Mucosa of descending colon (tissue), 3 donors: ENCODE measurements at regions not wholly inside any gene's neighbourhood (a gene's known extent, or its start where the extent isn't known, plus 50 kb on each side); places are given as distances from the start of the nearest gene placed in this dataset.
"Not testable (repeated sequence)": the region's sequence is repeated elsewhere in the genome, so short reads cannot be mapped to it uniquely, and the experiment has no call there.

Experiments
- ATAC-seq: fragments of 200-7000 bp; cut with Tn5 transposase; one replicate; pipeline ENCODE4 v1.9.1; 2020; ENCODE audit warnings: mild to moderate bottlenecking, moderate library complexity
- DNase-seq, 3 donors: peaks; one replicate each; pipeline ENCODE4 v3.0.0-alpha.2; 2020
- H3K36me3 ChIP-seq: fragments of 200-600 bp; one replicate; pipeline ENCODE4 v1.8.0; 2021; ENCODE audit warnings: low read depth, mild to moderate bottlenecking
- H3K4me1 ChIP-seq: fragments of 200-600 bp; one replicate; pipeline ENCODE4 v1.8.0; 2021; ENCODE audit warnings: low read depth, mild to moderate bottlenecking
- H3K4me3 ChIP-seq: fragments of 200-600 bp; one replicate; pipeline ENCODE4 v1.8.0; 2021; ENCODE audit warnings: mild to moderate bottlenecking
- H3K9me3 ChIP-seq: fragments of 200-600 bp; one replicate; pipeline ENCODE4 v1.8.0; 2021; ENCODE audit warnings: mild to moderate bottlenecking
- intact Hi-C, 2 donors: fragments of 100-400 bp; cut with DNase I in 1 of 2; cut with micrococcal nuclease in 1 of 2; formaldehyde crosslinking; loops; one replicate each; pipeline versions ENCODE4 v1.11.0 to v1.11.1; 2022; cut with DNase I, micrococcal nuclease
- TF ChIP-seq, protein P1 (sequence below): fragments of 200-600 bp; IDR thresholded peaks from one replicate; pipeline ENCODE4 v1.8.0; 2022; ENCODE audit warnings: antibody characterized with exemption, mild to moderate bottlenecking
- donor health status: DM: no; HTN: no; CAD: no; lungs with moderate emphysema.
- donor health status: DM: no; HTN: no; CAD: no.
- donor health status: DM: no; HTN: yes; CAD: no.

DNA sequence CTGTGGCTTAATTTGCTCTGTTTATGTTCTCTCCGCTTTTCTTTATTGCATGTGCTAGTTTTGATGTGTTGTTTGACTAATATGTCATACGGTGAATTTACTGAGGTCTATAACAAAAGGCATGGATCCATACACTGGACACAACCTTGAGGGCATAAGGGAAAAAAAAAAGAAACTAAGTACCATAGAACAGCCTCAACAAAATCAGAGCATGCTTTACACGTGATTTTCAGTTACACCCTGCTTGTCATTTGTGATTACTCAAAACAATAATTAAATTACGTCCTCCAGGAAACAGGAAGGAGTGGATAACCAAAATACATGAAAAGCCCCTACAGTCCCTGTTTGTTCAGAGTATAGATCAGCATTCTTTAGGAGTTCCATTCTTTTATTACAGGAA, 150.5 kb downstream of the CRPPA start:
- DNase-seq (no peak), ATAC-seq (no peak)
- Histone ChIP-seq H3K9me3 (no peaks in the 10 kb centered on the region), H3K36me3 (no peaks in the 10 kb centered on the region), H3K4me3 (no peak overlapping the region), H3K4me1 (no peaks in the 10 kb centered on the region)
- intact Hi-C loops, result no loop called here
- TF ChIP-seq, protein P1, sequence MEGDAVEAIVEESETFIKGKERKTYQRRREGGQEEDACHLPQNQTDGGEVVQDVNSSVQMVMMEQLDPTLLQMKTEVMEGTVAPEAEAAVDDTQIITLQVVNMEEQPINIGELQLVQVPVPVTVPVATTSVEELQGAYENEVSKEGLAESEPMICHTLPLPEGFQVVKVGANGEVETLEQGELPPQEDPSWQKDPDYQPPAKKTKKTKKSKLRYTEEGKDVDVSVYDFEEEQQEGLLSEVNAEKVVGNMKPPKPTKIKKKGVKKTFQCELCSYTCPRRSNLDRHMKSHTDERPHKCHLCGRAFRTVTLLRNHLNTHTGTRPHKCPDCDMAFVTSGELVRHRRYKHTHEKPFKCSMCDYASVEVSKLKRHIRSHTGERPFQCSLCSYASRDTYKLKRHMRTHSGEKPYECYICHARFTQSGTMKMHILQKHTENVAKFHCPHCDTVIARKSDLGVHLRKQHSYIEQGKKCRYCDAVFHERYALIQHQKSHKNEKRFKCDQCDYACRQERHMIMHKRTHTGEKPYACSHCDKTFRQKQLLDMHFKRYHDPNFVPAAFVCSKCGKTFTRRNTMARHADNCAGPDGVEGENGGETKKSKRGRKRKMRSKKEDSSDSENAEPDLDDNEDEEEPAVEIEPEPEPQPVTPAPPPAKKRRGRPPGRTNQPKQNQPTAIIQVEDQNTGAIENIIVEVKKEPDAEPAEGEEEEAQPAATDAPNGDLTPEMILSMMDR, result no peak

DNA sequence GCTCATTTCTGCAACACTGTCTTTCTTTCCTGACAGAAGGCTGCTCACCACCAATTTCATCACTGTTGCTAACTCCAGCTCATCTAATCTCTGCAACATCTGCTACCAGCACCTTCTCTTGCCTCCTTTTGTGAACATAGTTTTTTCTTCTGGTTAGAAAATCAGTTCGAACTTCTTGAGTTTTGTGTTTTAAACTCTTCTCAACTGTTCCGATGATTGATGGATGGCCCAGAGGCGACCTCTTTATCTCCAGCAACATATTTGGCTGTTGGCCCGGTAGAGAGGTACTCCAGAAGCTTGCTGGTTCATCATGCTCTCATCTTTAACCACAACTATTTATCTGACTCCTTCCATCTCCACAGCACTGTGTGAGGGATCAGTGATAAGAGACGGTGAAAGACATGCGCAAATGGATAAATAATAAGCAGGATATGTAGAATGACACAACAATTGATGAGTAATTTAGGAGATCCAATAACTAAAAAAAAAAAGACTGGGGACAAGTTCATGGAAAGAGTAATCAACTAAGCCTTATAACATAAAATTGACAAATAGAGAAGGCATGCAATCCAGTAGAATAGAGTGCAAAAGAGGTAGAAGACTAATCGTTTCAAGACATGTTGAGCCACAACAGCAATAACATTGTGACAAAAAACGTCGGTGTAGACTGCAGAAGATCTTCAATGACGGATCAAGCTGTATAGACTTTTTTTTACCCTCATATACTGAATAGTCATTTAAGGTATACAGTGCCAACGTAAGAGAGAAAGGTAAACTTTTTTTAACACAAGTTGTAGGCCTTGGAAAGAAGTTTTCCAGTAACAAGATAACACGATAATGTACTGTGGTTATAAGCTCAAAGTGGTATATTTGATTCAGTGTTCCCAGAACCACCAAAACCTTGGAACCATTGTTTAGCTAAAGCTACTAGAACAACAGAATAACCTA, 152.2 kb downstream of the CRPPA start:
- H3K4me1 ChIP-seq, result no peaks in the 10 kb centered on the region
- no peaks in the 10 kb centered on the region for H3K36me3 ChIP-seq
- TF ChIP-seq, protein P1, result no peak
- ATAC-seq (no peak), DNase-seq (no peak)
- intact Hi-C loops, result no loop called here
- H3K9me3 ChIP-seq, result no peaks in the 10 kb centered on the region
- no peak overlapping the region for H3K4me3 ChIP-seq

DNA sequence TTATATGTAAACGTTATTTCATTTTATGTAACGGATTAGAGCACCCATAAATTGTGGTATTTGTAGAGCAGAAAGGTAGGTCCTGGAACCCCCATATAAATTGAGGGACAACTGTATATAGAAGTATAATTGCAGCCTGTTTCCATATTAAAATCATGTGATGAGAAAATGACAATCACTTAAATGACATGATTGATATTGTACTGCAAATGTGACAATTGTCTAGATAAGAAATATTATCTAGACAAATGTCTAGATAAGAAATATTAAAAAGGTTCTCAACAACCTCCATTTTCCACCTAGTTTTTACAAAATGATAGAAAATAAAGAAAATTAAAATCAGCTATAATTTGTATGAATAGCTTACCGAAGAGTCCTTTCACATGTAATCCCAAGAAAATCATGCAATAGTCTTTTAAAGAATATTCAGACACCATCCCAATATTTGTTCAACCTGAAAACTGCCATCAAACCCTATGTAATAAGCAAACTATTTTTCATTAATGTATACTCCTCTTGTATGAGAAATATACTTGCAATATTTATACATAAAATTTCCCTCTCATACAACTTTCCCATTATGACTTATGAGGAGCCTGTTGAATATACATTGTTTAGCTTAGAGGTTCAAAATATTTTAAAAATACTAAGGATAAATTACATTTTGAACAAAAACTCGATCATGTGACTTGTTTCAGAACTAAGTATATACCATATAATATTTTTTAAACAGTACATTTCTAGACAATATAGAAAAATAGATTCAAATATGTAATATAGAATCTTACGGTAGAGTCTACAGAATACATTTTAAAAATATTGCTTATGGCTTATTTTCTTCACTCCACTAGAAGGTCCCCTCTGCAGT, 153.2 kb downstream of the CRPPA start:
- TF ChIP-seq, protein P1, result no peak
- Histone ChIP-seq H3K36me3 (no peaks in the 10 kb centered on the region), H3K9me3 (no peaks in the 10 kb centered on the region), H3K4me3 (no peak overlapping the region), H3K4me1 (no peaks in the 10 kb centered on the region)
- intact Hi-C loops, result no loop called here
- no peak for ATAC-seq
- DNase-seq, result no peak

- Histone ChIP-seq H3K36me3 (no peaks in the 10 kb centered on the region), H3K4me1 (no peaks in the 10 kb centered on the region), H3K9me3 (no peaks in the 10 kb centered on the region), H3K4me3 (no peak overlapping the region)
- TF ChIP-seq, protein P1, result no peak
- intact Hi-C loops, result no loop called here
- DNase-seq, result no peak
- ATAC-seq, result no peak
These were observed 154.5 kb downstream of the CRPPA start for GRCh38 chr7:16266877-16267276.

- intact Hi-C loops, H3K9me3 ChIP-seq, DNase-seq, H3K4me3 ChIP-seq, H3K36me3 ChIP-seq, H3K4me1 ChIP-seq, ATAC-seq: not testable (repeated sequence)
These were observed 154.9 kb downstream of the CRPPA start for GRCh38 chr7:16266470-16266869.
